ENCODE measurements at regions not wholly inside any gene's neighbourhood (a gene's known extent, or its start where the extent isn't known, plus 50 kb on each side); places are given as distances from the start of the nearest gene placed in this dataset.
"Not testable (repeated sequence)": the region's sequence is repeated elsewhere in the genome, so short reads cannot be mapped to it uniquely, and the experiment has no call there.

- no peak for TF ChIP-seq CTCF (IDR thresholded peaks at IDR 0.05)
- H3K4me3 ChIP-seq, result no peak overlapping the region
- H3K27ac ChIP-seq, result no peak overlapping the region
- DNase-seq (ENCODE audit: low spot score), result no peak
Measured at GRCh38 chr4:64814616-64815015, 405.4 kb upstream of the TECRL start.

- Histone ChIP-seq H3K4me3 (no peak overlapping the region), H3K27ac (no peak overlapping the region)
- no peak for DNase-seq (ENCODE audit: low spot score)
- TF ChIP-seq CTCF (IDR thresholded peaks at IDR 0.05), result no peak
Measured at GRCh38 chr4:64807821-64808220, 398.6 kb upstream of the TECRL start.

- no peak for TF ChIP-seq CTCF (IDR thresholded peaks at IDR 0.05)
- H3K4me3 ChIP-seq, result no peak overlapping the region
- no peak for DNase-seq (ENCODE audit: low spot score)
- H3K27ac ChIP-seq, result no peak overlapping the region
Measured at GRCh38 chr4:64799751-64800150, 390.5 kb upstream of the TECRL start.

- not testable (repeated sequence) for H3K4me3 ChIP-seq; DNase-seq (ENCODE audit: low spot score); H3K27ac ChIP-seq
Measured at GRCh38 chr4:64798828-64799227, 389.6 kb upstream of the TECRL start.

- DNase-seq (ENCODE audit: low spot score), result no peak
- TF ChIP-seq CTCF (IDR thresholded peaks at IDR 0.05), result no peak
- H3K4me3 ChIP-seq, result no peak overlapping the region
- no peak overlapping the region for H3K27ac ChIP-seq
Measured at GRCh38 chr4:64796581-64796980, 387.3 kb upstream of the TECRL start.

GRCh38 chr4:64784125-64784524, 374.9 kb upstream of the TECRL start:
- H3K4me3 ChIP-seq, result no peak overlapping the region
- no peak for DNase-seq (ENCODE audit: low spot score)
- no peak overlapping the region for H3K27ac ChIP-seq
- TF ChIP-seq CTCF (IDR thresholded peaks at IDR 0.05), result no peak

GRCh38 chr4:64781737-64782326, 372.6 kb upstream of the TECRL start:
- no peak for DNase-seq (ENCODE audit: low spot score)
- H3K4me3 ChIP-seq, result no peak overlapping the region
- no peak overlapping the region for H3K27ac ChIP-seq
- peak; percentile 56 for TF ChIP-seq CTCF (IDR thresholded peaks at IDR 0.05)

GRCh38 chr4:64780664-64781063, 371.4 kb upstream of the TECRL start:
- DNase-seq (ENCODE audit: low spot score), result no peak
- H3K4me3 ChIP-seq, result no peak overlapping the region
- TF ChIP-seq CTCF (IDR thresholded peaks at IDR 0.05), result no peak
- no peak overlapping the region for H3K27ac ChIP-seq

Data from coronary artery (tissue), 2 donors.